Loucy (cell line): ENCODE measurements at regions not wholly inside any gene's neighbourhood (a gene's known extent, or its start where the extent isn't known, plus 50 kb on each side); places are given as distances from the start of the nearest gene placed in this dataset.

Experiments used
- H2AFZ ChIP-seq: fragments of 200-600 bp; sonication (generic); 2 replicates; pipeline ENCODE4 v1.6.0; 2016; ENCODE audit warnings: antibody characterized with exemption, mild to moderate bottlenecking, low read length, moderate library complexity
- H3F3A ChIP-seq: fragments of 200-600 bp; 2 replicates; pipeline ENCODE4 v1.6.0; 2016; ENCODE audit warnings: antibody characterized with exemption, low read depth, mild to moderate bottlenecking
- H3K27me3 ChIP-seq: fragments of 200-600 bp; sonication (generic); 2 replicates; pipeline ENCODE4 v1.6.1; 2014; ENCODE audit warnings: low read length, mild to moderate bottlenecking; ENCODE audit not compliant: insufficient read depth, poor library complexity, severe bottlenecking
- H3K36me3 ChIP-seq: fragments of 200-600 bp; sonication (generic); 2 replicates; pipeline ENCODE4 v1.6.1; 2016; ENCODE audit warnings: low read length; ENCODE audit not compliant: insufficient read depth
- H3K4me1 ChIP-seq: fragments of 200-600 bp; sonication (generic); 2 replicates; pipeline ENCODE4 v1.5.1; 2014; ENCODE audit warnings: low read length, mild to moderate bottlenecking; ENCODE audit not compliant: insufficient read depth, poor library complexity, severe bottlenecking
- H3K4me2 ChIP-seq: fragments of 200-600 bp; sonication (generic); 2 replicates; pipeline ENCODE4 v1.6.0; 2014; ENCODE audit warnings: antibody characterized with exemption, low read length, low read depth, mild to moderate bottlenecking; ENCODE audit not compliant: poor library complexity, severe bottlenecking
- H3K4me3 ChIP-seq: fragments of 200-600 bp; sonication (generic); 2 replicates; pipeline ENCODE4 v1.5.1; 2014; ENCODE audit warnings: low read length, mild to moderate bottlenecking, mixed read lengths; ENCODE audit not compliant: poor library complexity, severe bottlenecking
- H3K79me2 ChIP-seq: fragments of 200-600 bp; sonication (generic); 2 replicates; pipeline ENCODE4 v1.6.1; 2014; ENCODE audit warnings: low read length; ENCODE audit not compliant: insufficient read depth
- H3K9ac ChIP-seq: fragments of 200-600 bp; sonication (generic); 2 replicates; pipeline ENCODE4 v1.6.0; 2014; ENCODE audit warnings: mild to moderate bottlenecking, low read depth, low read length, moderate library complexity; ENCODE audit not compliant: poor library complexity, severe bottlenecking
- H3K9me2 ChIP-seq: fragments of 200-600 bp; sonication (generic); replicated peaks from 2 replicates; pipeline ENCODE4 v1.6.1; 2016; ENCODE audit warnings: low read depth, low read length, mixed read lengths
- H3K9me3 ChIP-seq: fragments of 200-600 bp; sonication (generic); 2 replicates; pipeline ENCODE4 v1.6.1; 2014; ENCODE audit warnings: mild to moderate bottlenecking, antibody characterized with exemption, low read length, low read depth; ENCODE audit not compliant: insufficient read depth
- H4K20me1 ChIP-seq: fragments of 200-600 bp; sonication (generic); 2 replicates; pipeline ENCODE4 v1.6.0; 2014; ENCODE audit warnings: antibody characterized with exemption, low read length, mild to moderate bottlenecking; ENCODE audit not compliant: insufficient read depth, poor library complexity, severe bottlenecking
- CTCF ChIP-seq: fragments of 200-600 bp; sonication (generic); conservative IDR thresholded peaks from 2 replicates; pipeline ENCODE4 v1.5.1; 2014; ENCODE audit warnings: mild to moderate bottlenecking, antibody characterized with exemption, low read length
- EZH2phosphoT487 ChIP-seq: fragments of 200-600 bp; IDR thresholded peaks from 2 replicates; pipeline ENCODE4 v1.6.1; 2018; ENCODE audit warnings: antibody characterized with exemption, mild to moderate bottlenecking, moderate library complexity, borderline replicate concordance

- TF ChIP-seq EZH2phosphoT487 (no peak), CTCF (no peak)
- Histone ChIP-seq H3F3A (no peaks in the 10 kb centered on the region), H3K27me3 (no peaks in the 10 kb centered on the region), H3K36me3 (no peaks in the 10 kb centered on the region), H3K9ac (no peak overlapping the region), H2AFZ (no peak overlapping the region), H3K9me2 (no peaks in the 10 kb centered on the region), H3K79me2 (no peaks in the 10 kb centered on the region), H4K20me1 (no peaks in the 10 kb centered on the region), H3K4me2 (no peak overlapping the region), H3K9me3 (no peaks in the 10 kb centered on the region), H3K4me3 (no peak overlapping the region), H3K4me1 (no peaks in the 10 kb centered on the region)
These were observed 220.7 kb downstream of the NOVA1 start for GRCh38 chr14:26377150-26377549.

- Histone ChIP-seq H3K79me2 (no peaks in the 10 kb centered on the region), H3K4me2 (no peak overlapping the region), H3K9ac (no peak overlapping the region), H3K36me3 (no peaks in the 10 kb centered on the region), H2AFZ (no peak overlapping the region), H3F3A (no peaks in the 10 kb centered on the region), H3K4me3 (no peak overlapping the region), H3K9me2 (no peaks in the 10 kb centered on the region), H3K4me1 (no peaks in the 10 kb centered on the region), H4K20me1 (no peaks in the 10 kb centered on the region), H3K9me3 (no peaks in the 10 kb centered on the region), H3K27me3 (no peaks in the 10 kb centered on the region)
- TF ChIP-seq CTCF (no peak), EZH2phosphoT487 (no peak)
These were observed 227.7 kb downstream of the NOVA1 start for GRCh38 chr14:26370115-26370514.

GRCh38 chr14:26363689-26364088 lies 234.1 kb downstream of the NOVA1 start:
- Histone ChIP-seq H3K4me1 (no peaks in the 10 kb centered on the region), H3F3A (no peaks in the 10 kb centered on the region), H3K4me3 (no peak overlapping the region), H4K20me1 (no peaks in the 10 kb centered on the region), H3K36me3 (no peaks in the 10 kb centered on the region), H3K9me3 (no peaks in the 10 kb centered on the region), H3K9ac (no peak overlapping the region), H3K9me2 (no peaks in the 10 kb centered on the region), H2AFZ (no peak overlapping the region), H3K27me3 (no peaks in the 10 kb centered on the region), H3K79me2 (no peaks in the 10 kb centered on the region), H3K4me2 (no peak overlapping the region)
- no peak for TF ChIP-seq CTCF
- TF ChIP-seq EZH2phosphoT487, result no peak
